Motor neuron (in vitro differentiated cells): ENCODE measurements at regions not wholly inside any gene's neighbourhood (a gene's known extent, or its start where the extent isn't known, plus 50 kb on each side); places are given as distances from the start of the nearest gene placed in this dataset.
"Not testable (repeated sequence)": the region's sequence is repeated elsewhere in the genome, so short reads cannot be mapped to it uniquely, and the experiment has no call there.

Source experiments
- ATAC-seq, 8 experiments: fragments of 200-7000 bp; cut with Tn5 transposase; replicated peaks in 6 of 8; 2 replicates each; pipeline ENCODE4 v1.8.0; 2021; ENCODE audit warnings: mild to moderate bottlenecking in 8 of 8, moderate library complexity in 8 of 8
- H3K27ac ChIP-seq, 2 donors: fragments of 250-450 bp; sonication (Bioruptor Pico); 2 replicates each; pipeline ENCODE4 v1.9.0; 2021; ENCODE audit warnings: antibody characterized with exemption in 2 of 2, mild to moderate bottlenecking in 2 of 2, moderate library complexity in 1 of 2
- H3K4me1 ChIP-seq, 2 donors: fragments of 250-450 bp; sonication (Bioruptor Pico); replicated peaks in 1 of 2; 2 replicates each; pipeline ENCODE4 v1.6.1; 2021; ENCODE audit warnings: antibody characterized with exemption in 2 of 2, mild to moderate bottlenecking in 2 of 2, moderate library complexity in 1 of 2
- H3K4me3 ChIP-seq, 5 donors: fragments of 250-450 bp; sonication (Bioruptor Pico); 2 replicates each; pipeline ENCODE4 v1.9.0; 2021; ENCODE audit warnings: antibody characterized with exemption in 5 of 5, mild to moderate bottlenecking in 5 of 5, moderate library complexity in 4 of 5
- WGBS, 10 experiments: fragments of 450-650 bp; shearing (Covaris generic); methylation state at CpG; one replicate each; pipeline ENCODE4 v1.0.0; 2022; 5-methylcytosine and 5-hydroxymethylcytosine counted together
- in situ Hi-C, 9 experiments: fragments of 400-800 bp; cut with MboI; loops; one replicate each; pipeline ENCODE4 v1.15.0; 2021; ENCODE audit warnings: low sequenced_read_pairs in 9 of 9, low pct_unique_long_range_greater_than_20kb in 2 of 9; ENCODE audit not compliant: unreplicated experiment in 9 of 9

GRCh38 chr4:118575726-118576125 lies 109.5 kb upstream of the METTL14 start:
- H3K4me1 ChIP-seq, ATAC-seq, in situ Hi-C loops, H3K4me3 ChIP-seq, H3K27ac ChIP-seq: not testable (repeated sequence)
- 0 to 100% (median 77%) methylated on average over 1 to 4 of the region's 5 CpGs; no CpG with 5 or more reads in 5 of the 10 experiments for WGBS, 10 experiments

GRCh38 chr4:118576709-118577219 lies 108.4 kb upstream of the METTL14 start:
- ATAC-seq, H3K27ac ChIP-seq, H3K4me3 ChIP-seq, in situ Hi-C loops, H3K4me1 ChIP-seq: not testable (repeated sequence)
- WGBS, 10 experiments = 59 to 100% (median 87%) methylated on average over 1 to 7 of the region's 13 CpGs; no CpG with 5 or more reads in 4 of the 10 experiments

- Histone ChIP-seq H3K4me3 (no peak overlapping the region), H3K4me1 (peaks cover 6 to 13% of the 10 kb centered on the region in 2 donors), H3K27ac (no peak overlapping the region)
- ATAC-seq = no peak
- 48 to 100% (median 83%) methylated on average over 1 to 4 of the region's 5 CpGs; no CpG with 5 or more reads in 3 of the 10 experiments for WGBS, 10 experiments
- in situ Hi-C loops = no loop called here
These were observed 100.2 kb upstream of the METTL14 start for GRCh38 chr4:118585015-118585414.

- 13 to 100% (median 76%) methylated on average over 1 to 6 of the region's 6 CpGs; no CpG with 5 or more reads in 2 of the 10 experiments for WGBS, 10 experiments
- Histone ChIP-seq H3K27ac (no peak overlapping the region), H3K4me1 (peaks cover 9 to 19% of the 10 kb centered on the region in 2 donors), H3K4me3 (no peak overlapping the region)
- in situ Hi-C loops = no loop called here
- ATAC-seq = peak in 3 of 8 experiments; percentile 81 to 94 (median 91)
These were observed 98.8 kb upstream of the METTL14 start for GRCh38 chr4:118586357-118586790.

GRCh38 chr4:118587116-118587831 lies 97.9 kb upstream of the METTL14 start:
- in situ Hi-C loops = no loop called here
- 44 to 94% (median 89%) methylated on average over 2 to 4 of the region's 9 CpGs; no CpG with 5 or more reads in 1 of the 10 experiments for WGBS, 10 experiments
- H3K4me1 ChIP-seq = peaks cover 10 to 19% of the 10 kb centered on the region in 2 donors
- H3K4me3 ChIP-seq = no peak overlapping the region
- H3K27ac ChIP-seq = no peak overlapping the region
- peak in 2 of 8 experiments; percentile 4 to 8 for ATAC-seq

- Histone ChIP-seq H3K4me1 (peaks cover 13 to 19% of the 10 kb centered on the region in 2 donors), H3K27ac (no peak overlapping the region), H3K4me3 (no peak overlapping the region)
- no peak for ATAC-seq
- in situ Hi-C loops = no loop called here
- 23 to 91% (median 36%) methylated on average over 1 to 4 of the region's 4 CpGs; no CpG with 5 or more reads in 6 of the 10 experiments for WGBS, 10 experiments
These were observed 97.2 kb upstream of the METTL14 start for GRCh38 chr4:118587946-118588345.

GRCh38 chr4:118589471-118590055 lies 95.6 kb upstream of the METTL14 start:
- WGBS, 10 experiments = 58 to 100% (median 81%) methylated on average over 1 to 6 of the region's 9 CpGs; no CpG with 5 or more reads in 2 of the 10 experiments
- Histone ChIP-seq H3K4me3 (no peak overlapping the region), H3K4me1 (peaks cover 13 to 16% of the 10 kb centered on the region in 2 donors), H3K27ac (no peak overlapping the region)
- ATAC-seq = no peak
- in situ Hi-C loops = no loop called here

GRCh38 chr4:118591339-118592046 lies 93.7 kb upstream of the METTL14 start:
- Histone ChIP-seq H3K4me3 (peak overlapping the region; percentile 54 to 86 (median 75)), H3K27ac (peak overlapping the region; percentile 86 to 92)
- peak; percentile 92 to 100 (median 99) for ATAC-seq
- H3K4me1 ChIP-seq, in situ Hi-C loops: not testable (repeated sequence)
- WGBS, 10 experiments = 0% methylated on average over 1 to 10 of the region's 28 CpGs; no CpG with 5 or more reads in 6 of the 10 experiments

- in situ Hi-C loops, H3K4me1 ChIP-seq, ATAC-seq: not testable (repeated sequence)
- no CpG with 5 or more reads among the region's 14 CpGs for WGBS, 10 experiments
- H3K4me3 ChIP-seq = peak overlapping the region; percentile 54 to 86 (median 75)
- peak overlapping the region; percentile 86 to 92 for H3K27ac ChIP-seq
These were observed 92.9 kb upstream of the METTL14 start for GRCh38 chr4:118592289-118592688.

- H3K27ac ChIP-seq, H3K4me3 ChIP-seq, in situ Hi-C loops, H3K4me1 ChIP-seq, ATAC-seq: not testable (repeated sequence)
- WGBS, 10 experiments = 63% methylated on average over 2 of the region's 3 CpGs; no CpG with 5 or more reads in 9 of the 10 experiments
These were observed 89.3 kb upstream of the METTL14 start for GRCh38 chr4:118595883-118596282.

- H3K27ac ChIP-seq, H3K4me1 ChIP-seq, H3K4me3 ChIP-seq, in situ Hi-C loops, ATAC-seq: not testable (repeated sequence)
- 100% methylated on average over 1 to 2 of the region's 4 CpGs; no CpG with 5 or more reads in 6 of the 10 experiments for WGBS, 10 experiments
These were observed 60.1 kb upstream of the METTL14 start for GRCh38 chr4:118625097-118625496.

- H3K4me1 ChIP-seq, ATAC-seq, H3K4me3 ChIP-seq, H3K27ac ChIP-seq, in situ Hi-C loops: not testable (repeated sequence)
- WGBS, 10 experiments = 43% methylated on average over 1 of the region's 2 CpGs; no CpG with 5 or more reads in 9 of the 10 experiments
These were observed 55.5 kb upstream of the METTL14 start for GRCh38 chr4:118629697-118630096.

- H3K4me1 ChIP-seq, ATAC-seq, H3K27ac ChIP-seq, H3K4me3 ChIP-seq, in situ Hi-C loops: not testable (repeated sequence)
- WGBS, 10 experiments = no CpG with 5 or more reads among the region's 7 CpGs
These were observed 54.3 kb upstream of the METTL14 start for GRCh38 chr4:118630897-118631296.
